Spleen (tissue), 11 donors: ENCODE measurements at regions not wholly inside any gene's neighbourhood (a gene's known extent, or its start where the extent isn't known, plus 50 kb on each side); places are given as distances from the start of the nearest gene placed in this dataset.

Source experiments
- DNase-seq: peaks from one replicate; pipeline ENCODE4 v3.0.0-alpha.2; 2020
- H3K27ac ChIP-seq, 8 donors: fragments of 200-600 bp; sonication (generic) in 7 of 8; 1 replicate in 4 of 8; 2 replicates in 4 of 8; pipeline versions ENCODE4 v1.5.0 to v1.8.0; 2016 to 2021; ENCODE audit warnings: inconsistent platforms in 4 of 8, mild to moderate bottlenecking in 4 of 8, moderate library complexity in 1 of 8
- H3K27me3 ChIP-seq, 7 donors: fragments of 200-600 bp; sonication (generic) in 6 of 7; replicated peaks in 1 of 7; 1 replicate in 4 of 7; 2 replicates in 3 of 7; pipeline versions ENCODE4 v1.5.0 to v1.8.0; 2016 to 2021; ENCODE audit warnings: inconsistent platforms in 3 of 7, mild to moderate bottlenecking in 1 of 7
- H3K36me3 ChIP-seq, 6 donors: fragments of 200-600 bp; sonication (generic) in 5 of 6; 1 replicate in 4 of 6; 2 replicates in 2 of 6; pipeline versions ENCODE4 v1.5.0 to v1.8.0; 2016 to 2021; ENCODE audit warnings: inconsistent platforms in 2 of 6
- H3K4me1 ChIP-seq, 6 donors: fragments of 200-600 bp; sonication (generic) in 5 of 6; 1 replicate in 3 of 6; 2 replicates in 3 of 6; pipeline versions ENCODE4 v1.5.0 to v1.8.0; 2016 to 2021; ENCODE audit warnings: inconsistent platforms in 3 of 6
- H3K4me3 ChIP-seq, 8 donors: fragments of 200-600 bp; sonication (generic) in 7 of 8; 1 replicate in 4 of 8; 2 replicates in 4 of 8; pipeline versions ENCODE4 v1.5.0 to v1.8.0; 2016 to 2021; ENCODE audit warnings: inconsistent platforms in 4 of 8, mild to moderate bottlenecking in 4 of 8, moderate library complexity in 2 of 8
- H3K9me3 ChIP-seq, 8 donors: fragments of 200-600 bp; sonication (generic) in 7 of 8; 1 replicate in 4 of 8; 2 replicates in 4 of 8; pipeline versions ENCODE4 v1.5.0 to v1.8.0; 2016 to 2021; ENCODE audit warnings: inconsistent platforms in 4 of 8
- POLR2A ChIP-seq, 3 donors: fragments of 450-650 bp; IDR thresholded peaks; one replicate each; pipeline ENCODE4 v1.5.1; 2017; ENCODE audit warnings: antibody characterized with exemption in 3 of 3, mild to moderate bottlenecking in 1 of 3
- POLR2AphosphoS5 ChIP-seq, 3 donors: sonication (generic); formaldehyde crosslinking; IDR thresholded peaks; one replicate each; pipeline ENCODE4 v1.5.1; 2017; ENCODE audit warnings: antibody characterized with exemption in 3 of 3
- WGBS, 5 donors: extraction: QIAGEN DNeasy Blood & Tissue Kit in 3 of 5; methylation state at CpG; one replicate each; pipeline versions ENCODE4 v1.1.5 to v1.1.7; 2013 to 2018; 5-methylcytosine and 5-hydroxymethylcytosine counted together
- intact Hi-C: fragments of 100-400 bp; cut with DNase I; formaldehyde crosslinking; loops from one replicate; pipeline ENCODE4 v1.15.0; 2023; ENCODE audit warnings: low total_unique reads
- TF ChIP-seq, protein P1 (sequence below), 11 experiments: fragments of 200-600 bp in 7 of 11; fragments of 450-650 bp in 4 of 11; sonication (generic) in 4 of 11; IDR thresholded peaks in 8 of 11; conservative IDR thresholded peaks in 3 of 11; 1 replicate in 7 of 11; 2 replicates in 4 of 11; pipeline versions ENCODE4 v1.4.0 to v1.8.0; 2016 to 2021; ENCODE audit warnings: antibody characterized with exemption in 11 of 11, inconsistent platforms in 4 of 11, mild to moderate bottlenecking in 1 of 11
- donor health status: healthy with polysubstance abuse.
- donor health status: DM: no; HTN: no; CAD: no; lungs with moderate emphysema.
- donor health status: DM: no; HTN: no; CAD: no.
- donor health status: Bipolar disorder and iron deficiency.
- donor health status: healthy.
- donor health status: DM: no; HTN: no; CAD: no.
- donor health status: DM: yes; HTN: yes; CAD: no.

- Histone ChIP-seq H3K9me3 (peaks cover 0 to 22% (median 12%) of the 10 kb centered on the region in 8 donors), H3K27me3 (no peaks in the 10 kb centered on the region), H3K36me3 (no peaks in the 10 kb centered on the region), H3K4me1 (no peaks in the 10 kb centered on the region), H3K27ac (no peak overlapping the region), H3K4me3 (no peak overlapping the region)
- intact Hi-C loops = no loop called here
- 82 to 90% (median 85%) methylated on average over 3 of the region's 3 CpGs for WGBS, 5 donors
- TF ChIP-seq POLR2AphosphoS5 (IDR thresholded peaks at IDR 0.05) (no peak), POLR2A (IDR thresholded peaks at IDR 0.05) (no peak)
- TF ChIP-seq, protein P1, sequence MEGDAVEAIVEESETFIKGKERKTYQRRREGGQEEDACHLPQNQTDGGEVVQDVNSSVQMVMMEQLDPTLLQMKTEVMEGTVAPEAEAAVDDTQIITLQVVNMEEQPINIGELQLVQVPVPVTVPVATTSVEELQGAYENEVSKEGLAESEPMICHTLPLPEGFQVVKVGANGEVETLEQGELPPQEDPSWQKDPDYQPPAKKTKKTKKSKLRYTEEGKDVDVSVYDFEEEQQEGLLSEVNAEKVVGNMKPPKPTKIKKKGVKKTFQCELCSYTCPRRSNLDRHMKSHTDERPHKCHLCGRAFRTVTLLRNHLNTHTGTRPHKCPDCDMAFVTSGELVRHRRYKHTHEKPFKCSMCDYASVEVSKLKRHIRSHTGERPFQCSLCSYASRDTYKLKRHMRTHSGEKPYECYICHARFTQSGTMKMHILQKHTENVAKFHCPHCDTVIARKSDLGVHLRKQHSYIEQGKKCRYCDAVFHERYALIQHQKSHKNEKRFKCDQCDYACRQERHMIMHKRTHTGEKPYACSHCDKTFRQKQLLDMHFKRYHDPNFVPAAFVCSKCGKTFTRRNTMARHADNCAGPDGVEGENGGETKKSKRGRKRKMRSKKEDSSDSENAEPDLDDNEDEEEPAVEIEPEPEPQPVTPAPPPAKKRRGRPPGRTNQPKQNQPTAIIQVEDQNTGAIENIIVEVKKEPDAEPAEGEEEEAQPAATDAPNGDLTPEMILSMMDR (IDR thresholded peaks at IDR 0.05 in 8 of 11, conservative IDR thresholded peaks at IDR 0.05 in 3 of 11) = no peak
- DNase-seq = no peak
Measured at GRCh38 chr13:76738616-76739015, 147.6 kb downstream of the KCTD12 start.

GRCh38 chr13:76737526-76737925 lies 148.7 kb downstream of the KCTD12 start:
- H3K36me3 ChIP-seq = no peaks in the 10 kb centered on the region
- H3K4me3 ChIP-seq = no peak overlapping the region
- no peaks in the 10 kb centered on the region for H3K27me3 ChIP-seq
- H3K27ac ChIP-seq = no peak overlapping the region
- DNase-seq = no peak
- no peaks in the 10 kb centered on the region for H3K4me1 ChIP-seq
- peaks cover 0 to 18% (median 10%) of the 10 kb centered on the region in 8 donors for H3K9me3 ChIP-seq
- intact Hi-C loops = no loop called here
- no peak for TF ChIP-seq POLR2AphosphoS5 (IDR thresholded peaks at IDR 0.05)
- no peak for TF ChIP-seq POLR2A (IDR thresholded peaks at IDR 0.05)
- TF ChIP-seq, protein P1 (IDR thresholded peaks at IDR 0.05 in 8 of 11, conservative IDR thresholded peaks at IDR 0.05 in 3 of 11) = no peak
- WGBS, 5 donors = 95 to 98% (median 96%) methylated on average over 3 of the region's 3 CpGs

DNA sequence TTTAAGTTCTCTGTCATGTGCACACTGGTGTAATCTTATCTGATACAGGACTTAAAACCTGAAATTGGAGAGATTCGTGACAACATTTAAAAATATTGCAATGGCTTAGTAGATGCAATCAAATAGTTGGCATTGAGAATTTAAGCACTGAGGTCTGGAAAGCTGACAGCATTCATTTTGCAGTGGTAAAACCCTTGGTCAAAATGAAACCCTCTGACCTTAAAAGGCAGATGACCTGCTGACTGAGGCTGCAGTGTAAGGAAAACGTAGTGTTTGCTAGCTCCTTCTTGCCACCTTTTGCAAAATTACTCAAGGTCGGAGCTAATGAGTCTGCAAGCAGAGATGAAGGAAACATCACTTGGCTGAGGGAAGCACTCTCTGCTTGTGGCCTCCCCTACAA lies 150.6 kb downstream of the KCTD12 start:
- Histone ChIP-seq H3K36me3 (no peaks in the 10 kb centered on the region), H3K4me1 (no peaks in the 10 kb centered on the region), H3K4me3 (no peak overlapping the region), H3K27ac (no peak overlapping the region), H3K27me3 (no peaks in the 10 kb centered on the region), H3K9me3 (peaks cover 0 to under 1% (median 0%) of the 10 kb centered on the region in 8 donors)
- WGBS, 5 donors = 62 to 87% (median 70%) methylated on average over 3 of the region's 3 CpGs
- intact Hi-C loops = no loop called here
- TF ChIP-seq POLR2A (IDR thresholded peaks at IDR 0.05) (no peak), POLR2AphosphoS5 (IDR thresholded peaks at IDR 0.05) (no peak)
- TF ChIP-seq, protein P1 (IDR thresholded peaks at IDR 0.05 in 8 of 11, conservative IDR thresholded peaks at IDR 0.05 in 3 of 11) = no peak
- no peak for DNase-seq

GRCh38 chr13:76733671-76734070 lies 152.5 kb downstream of the KCTD12 start:
- Histone ChIP-seq H3K4me3 (no peak overlapping the region), H3K4me1 (peaks cover 0 to 8% (median 0%) of the 10 kb centered on the region in 6 donors), H3K27ac (no peak overlapping the region), H3K27me3 (no peaks in the 10 kb centered on the region), H3K9me3 (no peaks in the 10 kb centered on the region), H3K36me3 (no peaks in the 10 kb centered on the region)
- intact Hi-C loops = no loop called here
- 83 to 92% (median 85%) methylated on average over 3 of the region's 3 CpGs for WGBS, 5 donors
- DNase-seq = no peak
- TF ChIP-seq POLR2AphosphoS5 (IDR thresholded peaks at IDR 0.05) (no peak), POLR2A (IDR thresholded peaks at IDR 0.05) (no peak)
- TF ChIP-seq, protein P1 (IDR thresholded peaks at IDR 0.05 in 8 of 11, conservative IDR thresholded peaks at IDR 0.05 in 3 of 11) = no peak
